Sigmoid colon (tissue), 6 donors: ENCODE measurements at regions not wholly inside any gene's neighbourhood (a gene's known extent, or its start where the extent isn't known, plus 50 kb on each side); places are given as distances from the start of the nearest gene placed in this dataset.

Source experiments
- DNase-seq: peaks from one replicate; pipeline ENCODE4 v3.0.0-alpha.2; 2019
- H3K27ac ChIP-seq, 4 donors: fragments of 200-600 bp; sonication (generic); one replicate each; pipeline ENCODE4 v1.5.1; 2016 to 2019; ENCODE audit warnings: mild to moderate bottlenecking in 1 of 4
- H3K27me3 ChIP-seq, 3 donors: fragments of 200-600 bp; sonication (generic); one replicate each; pipeline ENCODE4 v1.5.1; 2019; ENCODE audit warnings: mild to moderate bottlenecking in 1 of 3
- H3K36me3 ChIP-seq, 4 donors: fragments of 200-600 bp; sonication (generic); one replicate each; pipeline ENCODE4 v1.5.1; 2016 to 2019
- H3K4me1 ChIP-seq, 4 donors: fragments of 200-600 bp; sonication (generic); one replicate each; pipeline ENCODE4 v1.5.1; 2017 to 2019
- H3K4me3 ChIP-seq, 4 donors: fragments of 200-600 bp; sonication (generic); one replicate each; pipeline ENCODE4 v1.5.1; 2017 to 2019; ENCODE audit warnings: mild to moderate bottlenecking in 2 of 4, moderate library complexity in 1 of 4
- H3K9me3 ChIP-seq, 4 donors: fragments of 200-600 bp in 3 of 4; sonication (generic) in 3 of 4; one replicate each; pipeline versions ENCODE4 v1.5.1 to v1.6.1; 2013 to 2019
- EP300 ChIP-seq, 4 donors: sonication (generic); formaldehyde crosslinking; IDR thresholded peaks; one replicate each; pipeline ENCODE4 v1.6.1; 2017; ENCODE audit warnings: antibody characterized with exemption in 4 of 4
- POLR2A ChIP-seq, 2 donors: fragments of 450-650 bp; IDR thresholded peaks; one replicate each; pipeline ENCODE4 v1.6.1; 2016; ENCODE audit warnings: antibody characterized with exemption in 2 of 2, mild to moderate bottlenecking in 2 of 2, moderate library complexity in 2 of 2
- POLR2AphosphoS5 ChIP-seq, 4 donors: sonication (generic); formaldehyde crosslinking; IDR thresholded peaks; one replicate each; pipeline ENCODE4 v1.6.1; 2017; ENCODE audit warnings: antibody characterized with exemption in 4 of 4
- WGBS, 2 donors: extraction: QIAGEN DNeasy Blood & Tissue Kit; methylation state at CpG; one replicate each; pipeline ENCODE4 v1.1.7; 2013; 5-methylcytosine and 5-hydroxymethylcytosine counted together
- intact Hi-C: fragments of 100-400 bp; cut with DNase I; formaldehyde crosslinking; loops from one replicate; pipeline ENCODE4 v1.15.1; 2023
- TF ChIP-seq, protein P1 (sequence below), 4 experiments: fragments of 450-650 bp in 3 of 4; fragments of 200-600 bp in 1 of 4; IDR thresholded peaks; one replicate each; pipeline ENCODE4 v1.5.1; 2016 to 2019; ENCODE audit warnings: antibody characterized with exemption in 4 of 4, mild to moderate bottlenecking in 3 of 4, moderate library complexity in 2 of 4
- donor health status: healthy with polysubstance abuse.
- donor health status: healthy.

DNA sequence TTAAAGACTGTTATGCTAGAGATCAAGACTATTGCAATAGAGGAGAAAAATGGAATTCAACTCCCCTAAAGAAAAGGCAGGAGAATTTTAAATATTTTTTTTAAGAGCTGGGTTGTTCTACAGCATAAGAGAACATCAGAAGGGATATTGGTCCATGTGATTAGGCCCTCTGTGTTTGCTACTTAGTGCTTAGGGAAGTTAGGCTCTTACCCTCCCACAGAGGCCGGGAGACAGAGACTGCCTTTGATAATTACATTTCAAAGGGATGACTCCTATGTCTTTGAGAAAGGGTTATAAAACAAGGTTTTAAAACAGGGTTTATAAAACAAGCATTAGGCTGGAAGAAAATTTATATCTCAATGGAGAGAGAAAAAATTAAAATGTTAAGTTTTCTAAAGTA, 1248.1 kb upstream of the PCDH20 start:
- Histone ChIP-seq H3K9me3 (no peaks in the 10 kb centered on the region), H3K27me3 (no peaks in the 10 kb centered on the region), H3K27ac (no peak overlapping the region), H3K4me3 (no peak overlapping the region), H3K36me3 (no peaks in the 10 kb centered on the region), H3K4me1 (no peaks in the 10 kb centered on the region)
- DNase-seq, result no peak
- 54 to 66% methylated on average over 1 of the region's 1 CpG for WGBS, 2 donors
- TF ChIP-seq POLR2AphosphoS5 (IDR thresholded peaks at IDR 0.05) (no peak), EP300 (IDR thresholded peaks at IDR 0.05) (no peak)
- intact Hi-C loops, result no loop called here

DNA sequence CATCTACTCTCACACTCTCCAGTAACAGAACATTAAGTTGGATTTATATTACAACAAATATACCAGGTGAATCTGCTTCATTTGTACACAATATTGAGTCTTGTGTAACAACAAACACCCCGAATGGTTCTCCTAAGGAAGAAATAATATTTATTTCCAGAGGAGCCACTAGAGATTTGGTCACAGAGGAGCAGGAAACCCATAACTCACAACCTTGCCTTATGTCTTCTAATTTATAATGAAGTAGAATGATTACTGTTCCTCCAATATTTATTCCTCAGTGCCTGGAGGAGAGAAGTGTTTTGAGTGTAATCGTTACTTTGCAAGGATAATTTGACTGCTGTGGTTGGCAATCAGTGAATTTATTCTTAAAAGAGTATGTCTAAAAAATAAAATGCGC, 1243.7 kb upstream of the PCDH20 start:
- TF ChIP-seq, protein P1, sequence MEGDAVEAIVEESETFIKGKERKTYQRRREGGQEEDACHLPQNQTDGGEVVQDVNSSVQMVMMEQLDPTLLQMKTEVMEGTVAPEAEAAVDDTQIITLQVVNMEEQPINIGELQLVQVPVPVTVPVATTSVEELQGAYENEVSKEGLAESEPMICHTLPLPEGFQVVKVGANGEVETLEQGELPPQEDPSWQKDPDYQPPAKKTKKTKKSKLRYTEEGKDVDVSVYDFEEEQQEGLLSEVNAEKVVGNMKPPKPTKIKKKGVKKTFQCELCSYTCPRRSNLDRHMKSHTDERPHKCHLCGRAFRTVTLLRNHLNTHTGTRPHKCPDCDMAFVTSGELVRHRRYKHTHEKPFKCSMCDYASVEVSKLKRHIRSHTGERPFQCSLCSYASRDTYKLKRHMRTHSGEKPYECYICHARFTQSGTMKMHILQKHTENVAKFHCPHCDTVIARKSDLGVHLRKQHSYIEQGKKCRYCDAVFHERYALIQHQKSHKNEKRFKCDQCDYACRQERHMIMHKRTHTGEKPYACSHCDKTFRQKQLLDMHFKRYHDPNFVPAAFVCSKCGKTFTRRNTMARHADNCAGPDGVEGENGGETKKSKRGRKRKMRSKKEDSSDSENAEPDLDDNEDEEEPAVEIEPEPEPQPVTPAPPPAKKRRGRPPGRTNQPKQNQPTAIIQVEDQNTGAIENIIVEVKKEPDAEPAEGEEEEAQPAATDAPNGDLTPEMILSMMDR (IDR thresholded peaks at IDR 0.05), result no peak
- TF ChIP-seq POLR2A (IDR thresholded peaks at IDR 0.05) (no peak), EP300 (IDR thresholded peaks at IDR 0.05) (no peak), POLR2AphosphoS5 (IDR thresholded peaks at IDR 0.05) (no peak)
- no peaks in the 10 kb centered on the region for H3K4me1 ChIP-seq
- H3K27me3 ChIP-seq, result no peaks in the 10 kb centered on the region
- H3K9me3 ChIP-seq, result no peaks in the 10 kb centered on the region
- no peaks in the 10 kb centered on the region for H3K36me3 ChIP-seq
- H3K27ac ChIP-seq, result no peak overlapping the region
- no peak overlapping the region for H3K4me3 ChIP-seq
- intact Hi-C loops, result no loop called here
- DNase-seq, result no peak
- WGBS, 2 donors, result 61 to 62% methylated on average over 3 of the region's 3 CpGs

DNA sequence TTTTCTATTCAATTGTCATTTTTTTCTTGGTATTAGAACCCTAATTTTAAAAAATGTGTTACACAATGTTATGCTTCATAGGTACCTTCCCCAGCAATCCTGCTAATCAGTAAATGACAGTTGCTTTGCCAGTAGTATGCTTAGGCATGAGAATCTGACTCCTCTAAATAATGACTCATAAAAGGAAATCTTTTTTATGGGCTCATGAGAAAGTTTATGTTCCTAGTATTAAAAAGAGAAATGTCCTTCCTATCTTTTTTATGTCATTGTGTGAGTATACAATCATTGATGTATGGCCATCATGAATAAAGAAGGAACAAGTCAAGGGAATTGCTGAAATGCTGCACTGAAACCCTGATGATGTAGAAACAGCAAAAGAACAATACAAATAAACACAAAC, 1237.7 kb upstream of the PCDH20 start:
- Histone ChIP-seq H3K9me3 (no peaks in the 10 kb centered on the region), H3K4me1 (no peaks in the 10 kb centered on the region), H3K36me3 (no peaks in the 10 kb centered on the region), H3K27ac (no peak overlapping the region), H3K4me3 (no peak overlapping the region), H3K27me3 (no peaks in the 10 kb centered on the region)
- intact Hi-C loops, result no loop called here
- DNase-seq, result no peak
- TF ChIP-seq POLR2AphosphoS5 (IDR thresholded peaks at IDR 0.05), result no peak
- no peak for TF ChIP-seq EP300 (IDR thresholded peaks at IDR 0.05)
- TF ChIP-seq, protein P1 (IDR thresholded peaks at IDR 0.05), result no peak
- TF ChIP-seq POLR2A (IDR thresholded peaks at IDR 0.05), result no peak

DNA sequence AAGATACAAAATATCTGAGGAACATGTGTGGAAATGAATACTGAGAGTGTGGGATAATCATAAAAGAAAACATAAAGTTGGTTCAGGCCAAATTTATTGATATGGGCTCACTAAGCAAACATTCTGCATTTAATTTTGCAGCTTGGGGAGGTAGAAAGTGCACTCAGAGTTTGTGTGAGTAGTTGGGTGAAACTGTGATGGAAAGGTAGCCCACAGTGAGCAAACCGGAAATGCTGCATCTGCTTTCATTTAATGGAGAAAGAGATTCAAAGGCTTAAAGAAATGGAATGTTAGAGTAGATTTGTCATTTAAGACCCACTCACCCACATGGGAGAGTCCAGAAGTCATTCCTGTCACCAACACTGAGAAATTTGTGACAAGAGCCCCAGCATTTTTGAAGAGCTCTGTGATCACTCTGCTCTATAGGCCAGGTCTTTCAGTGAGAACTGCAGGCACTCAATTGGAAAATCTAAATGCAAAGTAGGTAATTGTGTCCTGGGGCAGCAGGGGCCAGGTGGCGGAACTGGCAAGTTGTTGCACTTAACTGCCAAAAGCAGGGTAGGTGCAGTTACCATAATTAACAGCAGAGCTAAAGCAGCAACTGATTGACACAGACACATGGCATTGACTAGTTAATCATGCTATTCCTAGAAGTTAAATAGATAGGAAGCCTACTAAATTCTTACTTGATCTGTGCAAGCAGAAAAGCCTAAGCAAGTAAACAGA, 1228.3 kb upstream of the PCDH20 start:
- intact Hi-C loops, result no loop called here
- no peak overlapping the region for H3K4me3 ChIP-seq
- no peaks in the 10 kb centered on the region for H3K27me3 ChIP-seq
- H3K27ac ChIP-seq, result no peak overlapping the region
- DNase-seq, result no peak
- whole genome bisulfite sequencing, 2 donors, result 84 to 89% methylated on average over 2 of the region's 2 CpGs
- H3K36me3 ChIP-seq, result no peaks in the 10 kb centered on the region
- TF ChIP-seq POLR2AphosphoS5 (IDR thresholded peaks at IDR 0.05) (no peak), EP300 (IDR thresholded peaks at IDR 0.05) (no peak), POLR2A (IDR thresholded peaks at IDR 0.05) (no peak)
- TF ChIP-seq, protein P1 (IDR thresholded peaks at IDR 0.05), result no peak
- H3K4me1 ChIP-seq, result no peaks in the 10 kb centered on the region
- peaks cover 0 to 2% (median 0%) of the 10 kb centered on the region in 4 donors for H3K9me3 ChIP-seq

DNA sequence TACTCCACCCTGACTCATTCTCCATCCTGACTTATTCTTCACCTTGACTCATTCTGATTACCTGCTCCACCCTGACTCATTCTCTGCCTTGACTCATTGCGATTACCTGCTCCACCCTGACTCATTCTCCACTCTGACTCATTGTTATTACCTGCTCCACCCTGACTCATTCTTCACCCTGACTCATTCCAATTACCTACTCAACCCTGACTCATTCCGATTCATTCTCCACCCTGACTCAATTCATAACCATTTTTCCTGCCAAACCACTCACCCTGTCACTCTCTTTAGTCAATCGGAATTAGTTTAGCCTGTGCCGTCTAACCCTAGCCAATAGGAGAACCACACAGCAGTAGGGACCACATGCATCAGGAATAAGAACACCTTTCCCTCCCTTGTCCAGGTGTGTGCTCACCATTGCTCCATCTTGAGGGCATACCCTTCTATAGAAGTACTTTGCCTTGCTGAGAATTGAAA, 1227.4 kb upstream of the PCDH20 start:
- Histone ChIP-seq H3K4me3 (no peak overlapping the region), H3K36me3 (no peaks in the 10 kb centered on the region), H3K27me3 (no peaks in the 10 kb centered on the region), H3K9me3 (peaks cover 0 to 2% (median 0%) of the 10 kb centered on the region in 4 donors), H3K27ac (no peak overlapping the region), H3K4me1 (no peaks in the 10 kb centered on the region)
- intact Hi-C loops, result no loop called here
- 53 to 78% methylated on average over 4 of the region's 4 CpGs for whole genome bisulfite sequencing, 2 donors
- no peak for TF ChIP-seq POLR2A (IDR thresholded peaks at IDR 0.05)
- DNase-seq, result no peak

DNA sequence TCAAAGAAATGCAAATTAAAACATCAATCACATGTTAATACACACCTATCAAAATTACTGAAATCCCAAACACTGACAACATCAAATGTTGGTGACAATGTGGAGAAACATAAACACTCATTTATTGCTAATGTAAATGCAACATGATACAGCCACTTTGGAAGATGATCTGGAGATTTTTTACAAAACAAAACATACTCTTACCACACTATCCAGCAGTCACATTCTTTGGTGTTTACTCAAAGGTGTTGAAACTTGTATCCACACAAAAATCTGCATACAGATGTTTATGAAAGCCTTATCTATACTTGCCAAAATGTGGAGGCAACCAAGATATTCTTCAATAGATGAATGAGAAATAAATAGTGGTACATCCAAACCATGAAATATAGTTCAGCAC, 1219.5 kb upstream of the PCDH20 start:
- no peak for DNase-seq
- no peak for TF ChIP-seq EP300 (IDR thresholded peaks at IDR 0.05)
- Histone ChIP-seq H3K4me1 (no peaks in the 10 kb centered on the region), H3K27me3 (no peaks in the 10 kb centered on the region), H3K36me3 (no peaks in the 10 kb centered on the region), H3K27ac (no peak overlapping the region), H3K4me3 (no peak overlapping the region), H3K9me3 (no peaks in the 10 kb centered on the region)
- intact Hi-C loops, result no loop called here
